Hepatocyte (in vitro differentiated cells): ENCODE measurements at regions not wholly inside any gene's neighbourhood (a gene's known extent, or its start where the extent isn't known, plus 50 kb on each side); places are given as distances from the start of the nearest gene placed in this dataset.
A peak's percentile ranks its signal among the peaks of the same experiment; 100 is the strongest.

ENCODE experiments used
- DNase-seq: peaks from one replicate; pipeline ENCODE4 v3.0.0-alpha.2; 2016; ENCODE audit warnings: low spot score
- H2AFZ ChIP-seq: fragments of 200-600 bp; sonication (generic); 2 replicates; pipeline ENCODE4 v1.6.0; 2016; ENCODE audit warnings: antibody characterized with exemption, mild to moderate bottlenecking
- H3K27ac ChIP-seq: fragments of 200-600 bp; sonication (generic); 2 replicates; pipeline ENCODE4 v1.5.1; 2016; ENCODE audit warnings: mild to moderate bottlenecking
- H3K27me3 ChIP-seq: fragments of 200-600 bp; sonication (generic); 2 replicates; pipeline ENCODE4 v1.6.1; 2016
- H3K36me3 ChIP-seq: fragments of 200-600 bp; sonication (generic); replicated peaks from 2 replicates; pipeline ENCODE4 v1.5.1; 2016; ENCODE audit warnings: low read depth; ENCODE audit not compliant: insufficient read depth
- H3K4me1 ChIP-seq: fragments of 200-600 bp; sonication (generic); 2 replicates; pipeline ENCODE4 v1.5.1; 2016; ENCODE audit warnings: mild to moderate bottlenecking, moderate library complexity; ENCODE audit not compliant: insufficient read depth
- H3K4me2 ChIP-seq: fragments of 200-600 bp; sonication (generic); 2 replicates; pipeline ENCODE4 v1.6.0; 2016
- H3K4me3 ChIP-seq: fragments of 200-600 bp; sonication (generic); 2 replicates; pipeline ENCODE4 v1.5.1; 2016; ENCODE audit warnings: mild to moderate bottlenecking
- H3K79me2 ChIP-seq: fragments of 200-600 bp; sonication (generic); 2 replicates; pipeline ENCODE4 v1.6.0; 2017; ENCODE audit warnings: mild to moderate bottlenecking
- H3K9me2 ChIP-seq: fragments of 200-600 bp; sonication (generic); replicated peaks from 2 replicates; pipeline ENCODE4 v1.6.0; 2017; ENCODE audit warnings: mild to moderate bottlenecking; ENCODE audit not compliant: insufficient read depth
- H3K9me3 ChIP-seq: fragments of 200-600 bp; sonication (generic); 2 replicates; pipeline ENCODE4 v1.5.1; 2016; ENCODE audit warnings: low read depth, mild to moderate bottlenecking
- H4K20me1 ChIP-seq: fragments of 200-600 bp; sonication (generic); 2 replicates; pipeline ENCODE4 v1.6.0; 2016; ENCODE audit warnings: mild to moderate bottlenecking; ENCODE audit not compliant: insufficient read depth, poor library complexity, severe bottlenecking
- EZH2 ChIP-seq: fragments of 200-600 bp; sonication (generic); IDR thresholded peaks from 2 replicates; pipeline ENCODE4 v1.6.1; 2016; ENCODE audit warnings: antibody characterized with exemption, mild to moderate bottlenecking, borderline replicate concordance
- EZH2phosphoT487 ChIP-seq: fragments of 200-600 bp; sonication (generic); IDR thresholded peaks from one replicate; pipeline ENCODE4 v1.6.1; 2018; ENCODE audit warnings: antibody characterized with exemption, mild to moderate bottlenecking, low read depth, moderate library complexity; ENCODE audit not compliant: unreplicated experiment, severe bottlenecking
- WGBS: methylation state at CpG from one replicate; pipeline ENCODE4 v1.1.6; 2016; ENCODE audit warnings: low lambda C conversion rate; ENCODE audit errors: missing lambda C conversion rate; 5-methylcytosine and 5-hydroxymethylcytosine counted together
- TF ChIP-seq, protein P1 (sequence below): fragments of 200-600 bp; sonication (generic); IDR thresholded peaks from 2 replicates; pipeline ENCODE4 v1.5.1; 2016; ENCODE audit warnings: antibody characterized with exemption, mild to moderate bottlenecking; ENCODE audit not compliant: poor library complexity

GRCh38 chr16:79970087-79970486 lies 369.6 kb upstream of the MAF start:
- no peaks in the 10 kb centered on the region for H3K79me2 ChIP-seq
- H3K9me2 ChIP-seq: no peaks in the 10 kb centered on the region
- DNase-seq: no peak
- WGBS: 70% methylated on average over 3 of the region's 3 CpGs
- no peaks in the 10 kb centered on the region for H4K20me1 ChIP-seq
- no peak overlapping the region for H3K4me3 ChIP-seq
- no peaks in the 10 kb centered on the region for H3K36me3 ChIP-seq
- peak overlapping the region; percentile 63 for H3K27ac ChIP-seq
- H3K27me3 ChIP-seq: no peaks in the 10 kb centered on the region
- no peak overlapping the region for H2AFZ ChIP-seq
- peaks cover 10% of the 10 kb centered on the region for H3K4me1 ChIP-seq
- TF ChIP-seq EZH2phosphoT487: no peak
- TF ChIP-seq EZH2: no peak
- TF ChIP-seq, protein P1, sequence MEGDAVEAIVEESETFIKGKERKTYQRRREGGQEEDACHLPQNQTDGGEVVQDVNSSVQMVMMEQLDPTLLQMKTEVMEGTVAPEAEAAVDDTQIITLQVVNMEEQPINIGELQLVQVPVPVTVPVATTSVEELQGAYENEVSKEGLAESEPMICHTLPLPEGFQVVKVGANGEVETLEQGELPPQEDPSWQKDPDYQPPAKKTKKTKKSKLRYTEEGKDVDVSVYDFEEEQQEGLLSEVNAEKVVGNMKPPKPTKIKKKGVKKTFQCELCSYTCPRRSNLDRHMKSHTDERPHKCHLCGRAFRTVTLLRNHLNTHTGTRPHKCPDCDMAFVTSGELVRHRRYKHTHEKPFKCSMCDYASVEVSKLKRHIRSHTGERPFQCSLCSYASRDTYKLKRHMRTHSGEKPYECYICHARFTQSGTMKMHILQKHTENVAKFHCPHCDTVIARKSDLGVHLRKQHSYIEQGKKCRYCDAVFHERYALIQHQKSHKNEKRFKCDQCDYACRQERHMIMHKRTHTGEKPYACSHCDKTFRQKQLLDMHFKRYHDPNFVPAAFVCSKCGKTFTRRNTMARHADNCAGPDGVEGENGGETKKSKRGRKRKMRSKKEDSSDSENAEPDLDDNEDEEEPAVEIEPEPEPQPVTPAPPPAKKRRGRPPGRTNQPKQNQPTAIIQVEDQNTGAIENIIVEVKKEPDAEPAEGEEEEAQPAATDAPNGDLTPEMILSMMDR: no peak
- H3K4me2 ChIP-seq: no peak overlapping the region
- H3K9me3 ChIP-seq: no peaks in the 10 kb centered on the region

DNA sequence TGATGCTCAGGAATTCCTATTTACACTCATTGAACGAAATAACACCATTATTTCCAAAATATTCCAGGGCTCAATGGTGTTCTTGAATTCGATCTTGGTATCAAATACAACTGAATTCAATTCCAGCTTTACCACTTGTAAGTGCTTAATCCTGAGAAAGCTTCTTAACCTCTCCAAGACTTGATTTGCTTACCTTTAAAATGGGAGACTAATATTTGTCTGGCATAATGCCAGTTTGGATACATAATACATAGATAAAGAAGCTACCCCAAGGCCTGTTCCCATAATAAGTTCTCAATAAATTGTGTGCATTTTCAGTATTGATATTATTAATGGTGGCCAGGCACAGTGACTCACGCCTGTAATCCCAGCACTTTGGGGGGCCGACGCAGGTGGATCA lies 368.9 kb upstream of the MAF start:
- Histone ChIP-seq H3K4me1 (peaks cover 10% of the 10 kb centered on the region), H2AFZ (no peak overlapping the region), H3K9me2 (no peaks in the 10 kb centered on the region), H3K27ac (peak overlapping the region; percentile 63), H3K36me3 (no peaks in the 10 kb centered on the region), H3K4me3 (no peak overlapping the region), H3K79me2 (no peaks in the 10 kb centered on the region), H3K9me3 (no peaks in the 10 kb centered on the region), H4K20me1 (no peaks in the 10 kb centered on the region), H3K27me3 (no peaks in the 10 kb centered on the region), H3K4me2 (no peak overlapping the region)
- DNase-seq: no peak
- whole genome bisulfite sequencing: 99% methylated on average over 5 of the region's 5 CpGs
- TF ChIP-seq, protein P1: no peak
- no peak for TF ChIP-seq EZH2phosphoT487
- no peak for TF ChIP-seq EZH2

- Histone ChIP-seq H3K27me3 (no peaks in the 10 kb centered on the region), H3K4me2 (no peak overlapping the region), H3K79me2 (no peaks in the 10 kb centered on the region), H3K4me3 (no peak overlapping the region), H3K27ac (no peak overlapping the region), H3K4me1 (peaks cover 10% of the 10 kb centered on the region), H4K20me1 (no peaks in the 10 kb centered on the region), H3K36me3 (no peaks in the 10 kb centered on the region), H3K9me3 (no peaks in the 10 kb centered on the region), H3K9me2 (no peaks in the 10 kb centered on the region), H2AFZ (no peak overlapping the region)
- DNase-seq: no peak
- 97% methylated on average over 2 of the region's 2 CpGs for WGBS
- TF ChIP-seq EZH2phosphoT487 (no peak), EZH2 (no peak)
- TF ChIP-seq, protein P1: no peak
Observed at GRCh38 chr16:79966226-79966625, 365.7 kb upstream of the MAF start.

GRCh38 chr16:79965718-79966117 lies 365.2 kb upstream of the MAF start:
- no peak overlapping the region for H3K4me3 ChIP-seq
- no peaks in the 10 kb centered on the region for H3K9me3 ChIP-seq
- DNase-seq: no peak
- no peaks in the 10 kb centered on the region for H3K79me2 ChIP-seq
- no peaks in the 10 kb centered on the region for H3K9me2 ChIP-seq
- TF ChIP-seq, protein P1: no peak
- TF ChIP-seq EZH2phosphoT487 (no peak), EZH2 (no peak)
- H3K27me3 ChIP-seq: no peaks in the 10 kb centered on the region
- H3K27ac ChIP-seq: no peak overlapping the region
- H3K4me2 ChIP-seq: no peak overlapping the region
- peaks cover 10% of the 10 kb centered on the region for H3K4me1 ChIP-seq
- no peak overlapping the region for H2AFZ ChIP-seq
- WGBS: 58% methylated on average over 3 of the region's 3 CpGs
- no peaks in the 10 kb centered on the region for H4K20me1 ChIP-seq
- H3K36me3 ChIP-seq: no peaks in the 10 kb centered on the region
